Hepatocyte (in vitro differentiated cells): ENCODE measurements at regions not wholly inside any gene's neighbourhood (a gene's known extent, or its start where the extent isn't known, plus 50 kb on each side); places are given as distances from the start of the nearest gene placed in this dataset.
"Not testable (repeated sequence)": the region's sequence is repeated elsewhere in the genome, so short reads cannot be mapped to it uniquely, and the experiment has no call there.

ENCODE experiments used
- CTCF ChIP-seq: fragments of 200-600 bp; sonication (generic); IDR thresholded peaks from 2 replicates; pipeline ENCODE4 v1.5.1; 2016; ENCODE audit warnings: antibody characterized with exemption, mild to moderate bottlenecking; ENCODE audit not compliant: poor library complexity
- EZH2phosphoT487 ChIP-seq: fragments of 200-600 bp; sonication (generic); IDR thresholded peaks from one replicate; pipeline ENCODE4 v1.6.1; 2018; ENCODE audit warnings: antibody characterized with exemption, mild to moderate bottlenecking, low read depth, moderate library complexity; ENCODE audit not compliant: unreplicated experiment, severe bottlenecking

- TF ChIP-seq CTCF, EZH2phosphoT487: not testable (repeated sequence)
Measured at GRCh38 chr16:29251571-29252011, 154.9 kb downstream of the NPIPB11 start.
